Posterior cingulate gyrus (tissue), 11 donors: ENCODE measurements at regions not wholly inside any gene's neighbourhood (a gene's known extent, or its start where the extent isn't known, plus 50 kb on each side); places are given as distances from the start of the nearest gene placed in this dataset.

Experiments used
- DNase-seq, 10 donors: peaks; one replicate each; pipeline versions ENCODE4 v3.0.0 to v3.0.0-alpha.2; 2020 to 2021; ENCODE audit warnings: mixed read lengths in 3 of 10
- intact Hi-C: fragments of 100-400 bp; cut with DNase I; formaldehyde crosslinking; loops from one replicate; pipeline ENCODE4 v1.15.1; 2023

DNA sequence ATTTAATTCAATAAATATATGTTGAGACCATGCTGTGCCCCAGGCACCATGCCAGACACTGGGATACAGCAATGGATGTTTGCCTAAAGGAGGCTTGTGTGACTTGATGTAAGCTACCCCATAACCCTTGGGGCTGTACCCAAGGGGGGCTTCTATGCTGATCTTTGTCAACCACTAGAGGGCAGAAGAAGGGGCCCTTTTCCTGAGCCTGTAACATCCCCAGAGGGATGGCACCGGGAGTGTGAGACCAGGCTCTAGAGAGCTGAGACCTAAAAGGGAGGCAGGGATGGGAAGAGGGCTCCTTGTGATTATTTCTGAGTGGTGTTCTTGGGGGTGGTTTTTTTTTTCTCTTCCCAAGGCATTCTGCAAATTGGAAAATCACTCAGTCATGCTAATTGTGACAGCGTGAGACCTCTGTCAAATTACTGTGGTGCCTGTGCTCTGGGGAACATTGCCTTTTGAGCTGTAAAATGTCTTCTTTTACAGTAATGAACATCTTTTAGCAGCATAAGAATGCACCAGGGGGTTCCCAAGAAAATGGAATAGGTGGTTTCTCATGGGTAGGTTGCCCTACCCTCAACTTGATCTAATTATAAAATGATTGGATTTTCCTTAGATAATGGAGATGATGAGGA lies 138.7 kb upstream of the SLC24A3 start:
- DNase-seq: no peak
- intact Hi-C loops: no loop called here

DNA sequence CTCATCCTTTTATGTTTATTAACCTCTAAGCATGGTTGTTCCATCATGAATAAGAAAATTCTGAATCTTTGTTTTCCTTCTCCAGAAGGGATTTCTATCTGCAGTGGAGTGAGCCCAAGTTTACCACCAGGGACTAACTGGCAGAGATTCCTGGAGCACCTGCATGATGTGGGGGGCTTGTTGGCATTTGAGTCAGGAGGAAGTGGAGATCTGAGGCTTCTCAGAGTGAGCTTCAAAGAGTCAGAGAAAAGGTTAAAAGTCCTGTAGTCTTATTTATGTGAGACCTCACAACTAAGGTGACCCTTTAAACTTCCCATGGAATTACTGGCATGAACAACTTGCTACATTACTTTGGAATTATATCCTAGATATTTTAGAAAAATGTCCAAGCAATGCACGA lies 138.1 kb upstream of the SLC24A3 start:
- DNase-seq: no peak
- intact Hi-C loops: no loop called here

DNA sequence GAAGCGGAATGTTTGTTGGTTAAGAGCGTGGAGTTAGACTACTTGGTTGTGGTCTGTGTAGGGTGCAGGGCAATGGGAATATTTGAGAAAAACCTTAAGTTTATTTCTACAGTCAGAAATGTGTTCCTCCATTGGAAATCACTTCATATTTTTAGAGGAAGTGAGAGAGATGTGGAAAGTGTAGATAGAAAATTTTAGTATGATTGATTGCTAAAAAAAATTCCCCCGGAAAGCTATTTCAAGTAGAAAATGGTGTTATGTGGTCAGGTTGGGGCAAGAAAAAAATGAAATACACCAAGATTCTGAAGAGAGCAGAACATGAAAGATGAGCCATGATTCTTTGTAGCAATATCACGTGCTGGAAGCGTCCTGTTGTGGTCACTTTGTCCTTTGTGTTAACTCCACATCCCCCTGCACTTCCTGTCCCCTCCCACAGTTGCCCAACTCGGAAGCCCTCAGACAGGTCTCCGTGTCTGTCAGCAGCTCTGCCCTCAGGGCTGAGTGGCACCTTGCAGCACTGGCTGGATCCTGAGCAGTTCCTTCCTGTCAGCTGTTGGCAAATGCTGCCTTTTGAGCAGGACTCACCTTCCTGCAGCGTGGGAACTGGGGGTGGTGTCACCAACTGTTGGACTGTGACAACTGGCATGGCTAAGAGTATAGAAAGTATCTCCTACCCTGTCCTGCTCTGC lies 137.5 kb upstream of the SLC24A3 start:
- DNase-seq: no peak
- intact Hi-C loops: no loop called here

DNA sequence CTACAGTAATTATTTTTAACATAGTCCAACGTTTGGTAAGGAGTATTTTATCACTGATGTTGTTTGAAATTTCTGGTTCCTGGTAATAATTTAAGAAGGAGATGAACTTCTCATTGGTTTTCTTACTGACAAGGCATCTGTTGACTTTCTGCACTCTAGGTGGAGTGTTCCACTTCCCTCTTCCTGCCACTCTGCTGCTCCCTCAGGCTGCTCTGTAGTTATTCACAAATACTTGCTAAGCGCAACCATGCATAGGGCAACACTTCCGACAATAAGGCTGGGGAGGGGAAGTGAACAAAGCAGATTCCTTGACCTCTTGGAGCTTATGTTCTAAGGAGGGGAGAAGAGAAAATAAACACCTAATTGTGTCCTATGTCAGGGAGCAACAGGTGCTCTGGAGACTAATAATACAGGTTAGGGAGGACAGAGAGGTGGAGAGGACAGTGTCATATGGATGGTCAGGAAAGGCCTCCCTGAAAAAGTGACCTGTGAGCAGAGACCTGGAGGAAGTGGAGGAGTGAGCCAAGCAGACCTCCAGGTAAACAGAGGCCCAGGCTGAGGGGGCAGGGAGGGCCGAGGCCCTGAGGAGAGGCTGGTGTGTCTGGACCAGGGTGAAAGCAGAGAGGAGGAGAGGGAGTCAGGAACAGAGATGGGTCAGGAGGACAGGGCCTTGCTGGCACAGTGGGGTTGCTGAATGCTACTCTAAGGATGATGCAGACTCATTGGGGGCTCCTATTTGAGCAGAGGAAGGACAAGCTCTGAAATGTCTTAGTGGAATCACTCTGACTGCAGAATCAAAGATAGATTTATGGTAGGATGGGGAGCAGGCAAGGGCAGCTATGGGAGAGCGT lies 134.8 kb upstream of the SLC24A3 start:
- no peak for DNase-seq
- intact Hi-C loops: no loop called here

DNA sequence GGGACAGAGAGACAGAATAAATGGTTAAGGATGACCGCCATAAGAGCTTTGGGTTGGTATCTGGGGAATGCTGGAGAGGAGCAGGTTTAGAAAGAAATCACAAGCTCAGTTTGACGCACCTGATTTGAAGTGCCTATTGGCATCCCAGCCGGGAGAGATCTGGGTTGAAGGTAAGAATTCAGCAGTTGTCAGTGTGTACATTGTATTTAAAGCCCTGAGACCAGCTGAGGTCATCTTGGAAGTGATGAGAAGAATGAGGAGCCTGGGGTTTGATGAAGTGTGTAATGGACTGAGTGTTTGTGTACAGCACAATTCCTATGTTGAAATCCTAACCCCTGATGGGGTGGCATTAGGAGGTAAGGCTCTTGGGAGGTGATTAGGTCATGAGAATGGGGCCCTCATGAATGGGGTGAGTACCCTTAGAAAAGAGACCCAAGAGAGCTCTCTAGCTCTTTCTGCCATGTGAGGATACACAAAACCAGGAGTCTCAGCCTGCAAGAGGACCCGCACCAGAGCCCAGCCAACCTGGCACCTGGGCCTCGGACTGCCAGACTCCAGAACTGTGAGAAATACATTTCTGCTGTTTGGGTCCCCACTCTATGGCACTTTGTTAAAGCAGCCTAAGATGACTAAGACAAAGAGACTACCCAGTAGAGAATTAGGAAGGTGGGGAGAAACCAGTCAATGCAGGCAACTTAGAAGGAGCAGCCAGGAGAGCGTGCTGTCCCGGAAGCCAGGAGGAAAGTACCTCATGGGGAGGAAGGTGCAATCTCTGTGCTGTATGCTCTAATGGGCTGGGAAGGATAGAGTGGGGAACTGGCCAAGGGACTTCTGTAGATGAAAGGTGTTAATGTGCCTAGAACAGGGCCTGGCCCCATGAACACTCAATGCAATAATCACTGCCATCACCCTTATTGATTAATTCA lies 133.7 kb upstream of the SLC24A3 start:
- intact Hi-C loops: no loop called here
- DNase-seq: no peak

DNA sequence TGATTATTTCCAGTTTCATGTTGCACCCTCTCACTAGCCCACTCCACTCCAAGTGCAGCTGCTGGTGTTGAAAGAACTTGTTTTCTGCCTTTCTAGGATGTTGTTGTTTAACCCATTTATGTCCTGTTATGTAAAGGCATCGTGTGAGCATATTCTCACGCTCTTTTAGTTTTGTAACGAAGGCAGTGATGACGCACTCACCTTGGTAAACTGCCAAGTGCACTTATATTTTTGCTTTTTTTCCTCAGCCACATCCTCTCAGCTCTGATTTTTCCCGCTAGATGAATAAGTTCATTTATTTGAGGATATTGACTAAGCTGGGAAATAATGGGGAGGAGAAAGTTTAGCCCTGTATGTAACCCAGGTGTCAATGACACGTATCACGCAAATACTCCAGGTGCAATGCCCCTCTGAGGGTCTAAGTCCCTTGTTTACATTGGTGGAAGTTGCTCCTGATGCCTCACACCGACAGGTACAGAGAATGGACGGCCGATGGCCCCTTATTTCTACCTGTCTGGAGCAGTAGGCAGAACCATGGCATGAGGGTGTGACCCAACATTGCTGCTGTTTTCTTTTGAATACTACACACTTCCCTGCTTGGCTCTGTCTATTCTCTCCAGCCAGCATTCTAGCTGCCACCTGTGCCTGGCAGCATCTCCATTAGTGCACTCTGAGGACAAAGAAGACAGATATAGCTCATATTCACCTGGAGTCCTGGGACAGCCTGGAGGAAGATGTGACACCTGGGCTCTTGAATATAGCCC lies 132.7 kb upstream of the SLC24A3 start:
- intact Hi-C loops: no loop called here
- DNase-seq: no peak

DNA sequence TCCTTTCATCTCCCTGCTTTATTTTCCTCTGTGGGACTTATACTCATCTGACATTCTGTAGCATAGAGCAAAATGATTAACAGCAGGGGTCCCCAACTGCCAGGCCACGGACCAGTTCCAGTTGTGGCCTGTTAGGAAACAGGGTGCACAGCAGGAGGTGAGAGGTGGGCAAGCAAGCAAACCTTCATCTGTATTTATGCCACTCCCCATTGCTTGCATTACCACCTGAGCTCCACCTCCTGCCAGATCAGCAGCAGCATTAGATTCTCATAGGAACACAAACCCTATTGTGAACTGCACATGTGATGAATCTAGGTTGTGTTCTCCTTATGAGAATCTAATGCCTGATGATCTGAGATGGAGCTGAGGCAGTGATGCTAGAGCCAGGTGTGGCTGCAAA lies 130.5 kb upstream of the SLC24A3 start:
- intact Hi-C loops: no loop called here
- no peak for DNase-seq

DNA sequence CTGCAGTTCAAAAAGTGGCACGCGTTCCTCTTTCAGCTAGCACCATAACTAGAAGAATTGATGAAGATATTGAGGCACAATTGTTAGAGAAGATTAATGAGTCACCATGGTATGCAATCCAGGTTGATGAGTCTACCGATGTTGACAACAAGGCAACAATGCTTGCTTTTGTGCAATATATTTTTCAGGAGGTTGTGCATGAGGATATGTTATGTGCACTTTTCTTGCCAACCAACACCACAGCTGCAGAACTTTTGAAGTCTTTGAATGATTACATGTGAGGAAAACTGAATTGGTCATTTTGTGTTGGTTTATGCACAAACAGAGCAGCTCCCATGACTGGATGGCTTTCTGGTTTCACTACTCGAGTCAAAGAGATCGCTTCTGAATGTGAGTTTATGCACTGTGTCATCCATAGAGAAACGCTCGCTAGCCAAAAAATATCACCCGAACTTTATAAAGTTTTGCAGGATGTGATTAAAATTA lies 129.3 kb upstream of the SLC24A3 start:
- no peak for DNase-seq
- intact Hi-C loops: no loop called here

DNA sequence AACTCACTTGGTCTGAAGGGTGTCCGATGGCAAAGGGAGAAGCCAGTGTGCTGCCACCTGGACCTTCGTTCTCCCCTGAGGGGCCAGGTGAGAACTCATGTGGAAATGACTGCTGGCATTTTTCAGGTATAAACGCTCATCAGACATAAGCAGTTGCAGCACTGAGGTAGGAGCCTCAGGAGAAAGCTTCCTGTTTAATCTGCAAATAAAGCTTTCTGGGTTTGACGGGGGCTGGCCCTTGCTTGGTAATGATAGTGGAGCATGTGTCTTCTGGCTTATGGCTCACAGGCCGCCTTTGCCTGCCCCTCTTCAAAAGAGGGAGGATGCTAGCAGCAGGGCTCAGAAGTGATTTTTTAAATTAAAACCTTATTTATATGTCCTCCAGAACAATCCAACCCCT lies 122.1 kb upstream of the SLC24A3 start:
- no peak for DNase-seq
- intact Hi-C loops: no loop called here

DNA sequence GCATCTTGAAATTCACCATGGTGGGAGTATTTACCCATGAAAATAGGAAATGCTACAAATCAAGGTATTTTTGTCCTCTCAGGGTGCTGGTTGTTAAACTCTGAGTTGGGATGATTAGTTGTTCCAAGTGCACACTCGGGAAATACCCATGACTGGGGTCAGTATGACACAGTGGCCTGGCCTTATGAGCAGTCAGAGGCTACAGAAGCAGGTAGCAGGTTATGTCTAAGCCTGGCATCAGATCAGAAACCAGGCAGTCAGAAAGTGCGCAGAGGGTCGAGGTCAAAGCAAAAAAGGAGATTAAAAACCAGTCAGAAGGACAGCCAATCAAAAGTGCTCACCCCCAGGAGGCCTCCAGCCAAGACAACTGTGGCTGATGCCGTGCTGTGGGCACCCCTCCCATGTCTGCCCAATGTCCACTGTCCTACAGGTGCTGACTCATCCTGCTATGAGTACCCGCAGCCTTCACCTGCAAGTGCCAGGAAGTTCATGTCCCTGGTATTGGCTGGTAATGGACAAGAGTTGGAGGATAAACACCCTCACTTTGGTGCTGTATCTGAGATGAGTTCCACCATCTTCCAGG lies 117.4 kb upstream of the SLC24A3 start:
- intact Hi-C loops: no loop called here

DNA sequence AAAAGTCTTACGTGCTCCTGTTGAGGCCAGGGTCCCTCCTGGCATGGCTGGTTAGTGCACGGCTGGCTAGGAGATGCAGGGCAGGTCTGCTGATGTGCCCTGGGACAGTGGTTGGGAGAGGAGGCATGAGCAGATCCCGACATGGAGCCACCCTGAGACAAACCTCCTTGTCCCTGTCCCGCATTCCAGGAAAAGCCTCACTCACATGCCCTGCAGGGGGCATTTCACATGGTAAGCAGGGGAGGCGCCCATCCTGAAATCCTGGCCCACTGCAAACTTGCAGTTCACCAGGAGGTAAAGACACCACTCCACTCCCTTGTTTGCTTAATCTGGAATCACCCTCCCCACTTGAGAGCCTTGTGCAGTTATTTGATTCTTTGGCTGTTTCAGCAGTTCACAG lies 116.7 kb upstream of the SLC24A3 start:
- no peak for DNase-seq
- intact Hi-C loops: no loop called here

More for the DNA sequence above, 117.4 kb upstream of the SLC24A3 start:
- DNase-seq: no peak

DNA sequence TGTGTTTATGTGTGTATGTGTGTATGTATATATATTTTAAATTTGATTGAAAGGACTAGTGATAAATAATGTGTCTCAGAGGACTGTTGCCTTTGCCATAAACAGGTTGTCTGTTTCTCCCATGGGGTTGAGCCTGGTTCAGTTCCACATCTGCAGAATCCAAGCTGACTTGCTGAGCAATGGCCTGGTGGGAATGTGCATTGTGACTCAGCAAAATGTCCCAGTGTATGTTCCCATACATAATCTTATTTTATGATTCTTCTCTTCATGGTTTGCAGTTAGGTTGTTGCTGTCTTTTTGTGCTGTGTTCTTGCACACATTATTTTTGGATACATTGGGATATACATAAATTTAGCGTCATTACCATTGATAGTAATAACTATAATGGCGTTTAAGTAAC lies 115.6 kb upstream of the SLC24A3 start:
- DNase-seq: no peak
- intact Hi-C loops: no loop called here

DNA sequence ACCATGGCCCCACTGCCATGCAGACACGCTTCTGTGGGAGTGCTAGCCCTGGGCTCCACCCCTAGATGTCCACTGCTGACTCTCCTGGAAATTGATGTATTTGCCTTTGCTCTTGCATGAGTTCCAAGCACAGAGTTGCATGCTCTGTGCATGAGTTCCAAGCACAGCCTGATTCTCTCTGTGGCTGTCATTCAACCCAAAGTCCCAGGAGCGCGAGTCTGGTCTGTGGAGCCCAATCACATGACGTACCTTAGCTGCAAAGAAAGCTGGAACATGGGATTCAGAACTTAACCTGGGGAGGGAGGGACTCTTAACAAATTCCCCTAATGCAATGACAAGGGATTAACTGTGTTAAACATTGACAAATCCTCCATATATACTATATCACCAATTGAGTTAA lies 114.3 kb upstream of the SLC24A3 start:
- no peak for DNase-seq
- intact Hi-C loops: no loop called here

DNA sequence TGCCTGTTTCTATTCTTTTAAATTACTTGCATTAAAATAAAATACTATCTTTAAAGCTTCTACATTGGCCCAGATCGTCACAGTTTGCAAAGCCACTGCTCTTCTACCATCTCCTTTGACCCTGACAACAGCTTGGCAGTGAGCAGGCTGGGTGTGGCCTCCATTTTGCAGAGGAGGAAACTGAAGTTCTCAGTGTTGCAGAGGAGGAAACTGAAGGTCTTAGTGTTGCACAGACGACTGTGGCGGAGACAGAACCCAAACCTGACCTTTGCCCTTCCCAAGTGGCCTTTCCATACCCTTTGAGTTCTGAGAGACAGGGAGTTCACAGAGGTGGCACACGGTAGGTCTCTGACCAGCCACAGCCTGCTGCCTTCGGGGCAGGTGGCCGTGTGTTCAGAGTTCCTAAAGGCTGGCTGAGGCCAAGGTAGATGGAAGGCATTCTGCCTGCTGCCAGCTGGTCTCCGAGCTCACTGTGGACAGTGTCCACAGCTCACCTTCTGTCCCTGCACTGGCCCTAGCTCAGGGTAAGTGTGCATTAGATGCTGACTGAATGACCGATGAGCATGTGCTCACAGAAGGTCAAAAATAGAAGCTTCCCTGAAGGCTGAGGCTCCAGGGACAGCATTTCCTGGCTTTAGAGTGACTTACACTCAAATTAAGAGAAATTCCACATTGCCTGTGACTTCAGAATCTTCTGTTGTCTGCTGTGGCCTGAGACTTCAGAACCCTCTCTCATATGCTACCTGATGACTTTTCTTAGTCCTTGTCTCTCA lies 113.5 kb upstream of the SLC24A3 start:
- no peak for DNase-seq
- intact Hi-C loops: no loop called here

DNA sequence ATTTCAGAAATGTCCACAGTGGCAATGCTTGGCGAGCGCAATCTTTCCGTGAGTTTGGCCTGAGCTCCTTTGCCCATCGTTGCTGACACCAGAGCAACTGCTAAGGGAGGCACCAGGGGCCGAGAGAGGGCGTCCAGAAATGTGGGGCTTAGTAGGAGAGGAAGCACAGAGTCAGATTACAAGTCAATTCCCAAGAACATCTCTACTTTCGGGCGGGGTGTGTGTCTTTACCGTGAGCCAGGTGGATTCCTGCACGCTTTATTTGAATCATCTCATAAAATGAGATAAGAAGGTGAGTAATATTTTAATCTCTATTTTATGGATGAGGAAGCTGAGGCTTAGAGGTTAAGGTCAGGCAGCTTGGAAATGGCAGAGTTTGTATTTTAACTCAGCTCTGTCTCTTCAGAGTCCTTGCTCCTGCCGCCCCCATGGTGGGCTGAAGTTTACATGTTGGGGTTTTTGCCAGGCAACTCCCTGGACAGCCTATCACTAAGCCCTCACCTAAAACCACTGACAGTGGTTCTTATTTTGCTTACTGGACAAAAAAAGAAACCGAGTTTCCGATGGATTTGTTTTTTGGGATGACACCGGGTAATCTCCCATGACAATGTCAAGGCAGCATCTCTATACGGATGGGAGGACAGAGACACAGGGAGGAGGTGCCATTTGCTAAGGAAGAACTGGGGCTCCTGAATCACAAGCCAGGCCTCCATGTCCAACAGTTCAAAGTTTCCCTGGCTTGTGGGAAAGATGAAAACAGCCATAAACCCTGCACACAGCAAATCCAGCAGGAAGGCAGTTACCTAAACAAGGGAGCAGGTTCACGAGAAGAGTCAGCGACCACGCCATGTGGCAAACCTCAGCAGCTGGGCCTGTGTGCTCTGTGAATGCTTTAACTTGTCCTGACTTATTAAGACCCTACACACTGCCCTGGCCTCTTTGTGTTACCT lies 112.6 kb upstream of the SLC24A3 start:
- DNase-seq: no peak
- intact Hi-C loops: no loop called here

DNA sequence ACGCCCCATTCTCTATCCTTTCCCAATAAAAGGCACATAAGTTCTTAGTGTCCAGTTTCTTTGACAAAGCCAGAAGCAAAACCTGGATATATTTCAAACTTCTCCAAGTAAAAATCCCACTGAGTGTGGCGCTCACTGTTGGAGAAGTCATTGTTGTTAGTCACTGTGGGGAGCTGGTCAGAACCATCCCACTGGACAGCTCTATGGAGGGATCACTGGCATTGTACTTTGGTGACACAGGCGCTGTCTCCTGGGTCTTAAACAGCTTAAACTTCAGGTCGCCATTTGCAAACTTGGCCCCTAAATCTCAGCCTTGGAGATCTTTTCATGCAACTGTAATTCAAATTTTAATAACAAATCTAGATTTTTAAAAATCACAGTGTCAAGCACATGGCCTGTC lies 111.5 kb upstream of the SLC24A3 start:
- intact Hi-C loops: no loop called here

DNA sequence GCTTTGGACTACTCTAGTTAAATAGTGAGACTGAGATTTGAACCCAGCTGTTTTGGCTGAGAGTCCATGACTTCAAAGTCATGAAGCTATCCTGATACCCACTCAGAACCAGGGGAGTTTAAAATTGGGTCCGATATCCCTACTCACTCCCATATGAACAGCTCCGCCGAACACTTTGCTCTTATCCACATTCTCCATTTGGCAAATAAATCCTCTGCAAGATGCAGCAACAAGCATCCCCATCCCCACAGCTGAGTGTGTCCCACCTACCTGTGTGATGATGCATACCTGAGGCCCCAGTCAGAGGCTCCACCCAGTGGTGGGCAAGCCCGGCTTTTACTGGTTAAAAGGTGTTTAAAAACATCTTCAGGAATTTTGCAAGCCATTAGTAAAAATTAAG lies 108.3 kb upstream of the SLC24A3 start:
- no peak for DNase-seq
- intact Hi-C loops: no loop called here

More for the DNA sequence above, 111.5 kb upstream of the SLC24A3 start:
- DNase-seq: no peak
